ENCODE measurements at regions not wholly inside any gene's neighbourhood (a gene's known extent, or its start where the extent isn't known, plus 50 kb on each side); places are given as distances from the start of the nearest gene placed in this dataset.

- Histone ChIP-seq H3K27ac (peak overlapping the region; percentile 47), H3K4me3 (no peak overlapping the region), H4K20me1 (ENCODE audit: insufficient read depth, poor library complexity, severe bottlenecking) (no peaks in the 10 kb centered on the region), H3K4me1 (ENCODE audit: insufficient read depth) (peaks cover 9% of the 10 kb centered on the region), H3K4me2 (peak overlapping the region; percentile 43), H3K36me3 (replicated peaks; ENCODE audit: insufficient read depth, low read depth) (no peaks in the 10 kb centered on the region), H3K9me3 (ENCODE audit: low read depth) (no peaks in the 10 kb centered on the region), H3K9me2 (replicated peaks; ENCODE audit: insufficient read depth) (no peaks in the 10 kb centered on the region), H2AFZ (no peak overlapping the region), H3K27me3 (peaks cover 9% of the 10 kb centered on the region), H3K79me2 (no peaks in the 10 kb centered on the region)
- no peak for DNase-seq (ENCODE audit: low spot score)
- no peak for TF ChIP-seq EZH2phosphoT487 (IDR thresholded peaks at IDR 0.05; ENCODE audit: low read depth, severe bottlenecking, unreplicated experiment)
- no peak for TF ChIP-seq CTCF (IDR thresholded peaks at IDR 0.05; ENCODE audit: poor library complexity)
- TF ChIP-seq EZH2 (IDR thresholded peaks at IDR 0.05; ENCODE audit: borderline replicate concordance), result no peak
- WGBS (ENCODE audit: low lambda C conversion rate, missing lambda C conversion rate), result 44% methylated on average over 18 of the region's 18 CpGs
Measured at GRCh38 chr10:129021594-129022304, 445.3 kb upstream of the MGMT start.

- no peaks in the 10 kb centered on the region for H4K20me1 ChIP-seq (ENCODE audit: insufficient read depth, poor library complexity, severe bottlenecking)
- peaks cover 14% of the 10 kb centered on the region for H3K27me3 ChIP-seq
- no peaks in the 10 kb centered on the region for H3K36me3 ChIP-seq (replicated peaks; ENCODE audit: insufficient read depth, low read depth)
- no peak for TF ChIP-seq EZH2 (IDR thresholded peaks at IDR 0.05; ENCODE audit: borderline replicate concordance)
- no peak for TF ChIP-seq EZH2phosphoT487 (IDR thresholded peaks at IDR 0.05; ENCODE audit: low read depth, severe bottlenecking, unreplicated experiment)
- no peak for TF ChIP-seq CTCF (IDR thresholded peaks at IDR 0.05; ENCODE audit: poor library complexity)
- 59% methylated on average over 5 of the region's 5 CpGs for WGBS (ENCODE audit: low lambda C conversion rate, missing lambda C conversion rate)
- H3K4me1 ChIP-seq (ENCODE audit: insufficient read depth), result peaks cover 9% of the 10 kb centered on the region
- no peaks in the 10 kb centered on the region for H3K9me2 ChIP-seq (replicated peaks; ENCODE audit: insufficient read depth)
- no peaks in the 10 kb centered on the region for H3K9me3 ChIP-seq (ENCODE audit: low read depth)
- H2AFZ ChIP-seq, result no peak overlapping the region
- H3K4me2 ChIP-seq, result no peak overlapping the region
- no peak for DNase-seq (ENCODE audit: low spot score)
- no peak overlapping the region for H3K27ac ChIP-seq
- no peaks in the 10 kb centered on the region for H3K79me2 ChIP-seq
- H3K4me3 ChIP-seq, result no peak overlapping the region
Measured at GRCh38 chr10:129023082-129023481, 444.0 kb upstream of the MGMT start.

- H4K20me1 ChIP-seq (ENCODE audit: insufficient read depth, poor library complexity, severe bottlenecking), result no peaks in the 10 kb centered on the region
- H3K9me3 ChIP-seq (ENCODE audit: low read depth), result no peaks in the 10 kb centered on the region
- no peak overlapping the region for H3K4me2 ChIP-seq
- TF ChIP-seq EZH2phosphoT487 (IDR thresholded peaks at IDR 0.05; ENCODE audit: low read depth, severe bottlenecking, unreplicated experiment), result no peak
- no peak for TF ChIP-seq EZH2 (IDR thresholded peaks at IDR 0.05; ENCODE audit: borderline replicate concordance)
- TF ChIP-seq CTCF (IDR thresholded peaks at IDR 0.05; ENCODE audit: poor library complexity), result no peak
- peaks cover 15% of the 10 kb centered on the region for H3K27me3 ChIP-seq
- no peaks in the 10 kb centered on the region for H3K36me3 ChIP-seq (replicated peaks; ENCODE audit: insufficient read depth, low read depth)
- H3K9me2 ChIP-seq (replicated peaks; ENCODE audit: insufficient read depth), result no peaks in the 10 kb centered on the region
- no peak overlapping the region for H2AFZ ChIP-seq
- H3K4me1 ChIP-seq (ENCODE audit: insufficient read depth), result peaks cover 9% of the 10 kb centered on the region
- no peaks in the 10 kb centered on the region for H3K79me2 ChIP-seq
- H3K4me3 ChIP-seq, result no peak overlapping the region
- 76% methylated on average over 8 of the region's 8 CpGs for WGBS (ENCODE audit: low lambda C conversion rate, missing lambda C conversion rate)
- H3K27ac ChIP-seq, result no peak overlapping the region
- DNase-seq (ENCODE audit: low spot score), result no peak
Measured at GRCh38 chr10:129024046-129024445, 443.0 kb upstream of the MGMT start.
